ENCODE measurements at regions not wholly inside any gene's neighbourhood (a gene's known extent, or its start where the extent isn't known, plus 50 kb on each side); places are given as distances from the start of the nearest gene placed in this dataset.

DNA sequence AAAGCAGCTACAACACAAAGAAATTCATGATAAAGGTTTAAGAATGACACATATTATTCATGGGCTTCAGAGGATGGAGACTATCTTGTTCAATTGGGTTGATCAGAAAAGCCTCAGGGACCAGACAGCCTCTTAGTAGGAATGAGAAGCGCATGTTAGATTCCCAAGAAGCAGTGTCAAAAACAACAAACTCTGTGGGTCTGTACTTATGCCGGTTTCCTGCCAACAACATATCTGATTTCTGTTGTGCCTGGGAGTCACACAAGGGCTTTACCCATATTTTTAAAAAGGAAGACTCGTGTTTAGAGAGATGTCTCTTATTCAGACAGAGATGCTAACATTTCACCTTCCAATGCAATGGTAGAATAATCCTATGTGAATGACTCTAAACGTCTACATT lies 2180.6 kb upstream of the CELF4 start:
- DNase-seq (ENCODE audit: low read depth in 3 of 3, low spot score in 1 of 3) = no peak

DNA sequence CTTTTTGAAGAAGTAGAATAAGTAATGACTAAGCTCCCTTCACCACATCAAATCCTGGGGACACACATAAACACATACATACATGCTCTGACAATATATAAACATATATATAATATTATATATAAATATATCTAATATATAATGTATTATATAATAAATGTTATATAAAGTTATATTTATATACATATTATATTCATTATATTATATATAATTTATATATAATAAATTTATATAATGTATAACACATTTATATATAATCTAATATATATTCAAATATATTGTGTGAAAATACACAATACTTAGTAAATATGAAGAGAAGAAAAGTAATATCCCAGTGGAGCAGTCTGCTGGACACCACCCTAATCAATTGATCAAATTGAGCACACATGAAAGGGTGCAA lies 2177.9 kb upstream of the CELF4 start:
- no peak for DNase-seq (ENCODE audit: low read depth in 3 of 3, low spot score in 1 of 3)

DNA sequence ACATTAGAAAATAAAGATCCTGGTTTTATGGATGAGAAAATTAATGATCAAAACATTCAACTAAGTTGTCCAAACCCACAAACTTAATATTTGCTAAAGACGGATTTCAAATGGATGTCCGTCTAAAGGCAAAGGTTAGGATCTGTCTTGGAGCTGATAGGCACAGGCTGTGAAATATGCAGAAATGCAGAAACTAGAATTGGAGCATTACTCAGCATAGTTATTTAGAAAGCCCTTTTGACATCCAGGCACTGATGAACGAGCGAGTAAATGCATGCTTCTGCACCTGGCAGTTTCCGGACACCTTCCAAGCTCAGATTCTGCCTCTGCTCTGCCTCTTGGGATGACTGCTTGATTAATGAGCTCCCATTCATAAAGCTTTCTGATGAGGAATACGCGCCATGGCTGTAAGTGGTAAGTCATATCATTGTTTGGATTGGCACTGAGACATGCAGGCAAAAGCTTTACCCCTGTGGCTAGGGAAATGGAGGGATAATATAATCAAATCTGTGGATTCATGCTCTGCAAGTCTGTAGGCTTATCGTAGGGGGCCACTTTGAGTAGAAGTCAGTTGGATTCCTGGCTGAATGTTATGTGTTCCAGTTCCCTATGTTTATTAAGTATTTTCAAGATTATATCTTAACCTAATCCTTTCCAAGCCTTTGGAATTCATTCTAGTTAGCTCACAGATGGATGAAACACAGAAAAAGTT lies 2176.3 kb upstream of the CELF4 start:
- no peak for DNase-seq (ENCODE audit: low read depth in 3 of 3, low spot score in 1 of 3)

DNA sequence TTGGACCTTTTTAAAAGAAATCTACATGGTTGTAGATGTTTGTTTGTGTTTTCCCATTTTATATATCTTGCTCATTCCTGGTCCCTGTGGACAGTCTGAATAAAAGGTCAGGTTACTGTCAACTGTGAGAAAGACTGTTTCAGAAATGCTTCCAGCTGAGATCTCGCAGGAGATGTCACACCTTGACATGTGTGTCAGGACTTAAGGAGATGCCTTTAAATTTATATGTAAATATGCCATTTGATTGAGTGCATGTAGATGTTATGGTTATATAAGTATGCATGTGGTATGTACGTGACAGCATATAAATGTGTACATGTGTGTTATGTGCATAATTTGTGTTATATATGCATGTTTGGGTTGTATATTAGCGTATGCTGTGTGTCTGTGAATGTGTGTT lies 2172.3 kb upstream of the CELF4 start:
- no peak for DNase-seq (ENCODE audit: low read depth in 3 of 3, low spot score in 1 of 3)

DNA sequence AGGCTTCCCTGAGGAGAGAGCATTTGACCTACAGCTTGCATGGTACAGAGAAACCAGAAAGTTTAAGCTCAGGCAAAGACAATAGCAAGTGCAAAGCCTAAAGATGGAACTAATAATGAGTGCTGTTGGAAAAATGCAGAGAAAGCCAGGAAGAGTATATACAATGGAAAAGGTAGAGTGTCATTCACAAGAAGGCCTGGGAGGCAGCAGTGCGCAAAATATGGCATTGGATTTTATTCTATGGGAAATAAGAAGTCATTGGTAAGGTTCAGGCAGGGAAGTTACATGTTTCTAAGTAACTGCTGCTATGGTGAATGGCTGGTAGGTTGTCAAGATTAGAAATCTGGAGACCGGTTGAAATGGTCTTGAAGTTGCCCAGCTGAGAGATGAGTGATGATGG lies 2167.3 kb upstream of the CELF4 start:
- no peak for DNase-seq (ENCODE audit: low read depth in 3 of 3, low spot score in 1 of 3)

DNA sequence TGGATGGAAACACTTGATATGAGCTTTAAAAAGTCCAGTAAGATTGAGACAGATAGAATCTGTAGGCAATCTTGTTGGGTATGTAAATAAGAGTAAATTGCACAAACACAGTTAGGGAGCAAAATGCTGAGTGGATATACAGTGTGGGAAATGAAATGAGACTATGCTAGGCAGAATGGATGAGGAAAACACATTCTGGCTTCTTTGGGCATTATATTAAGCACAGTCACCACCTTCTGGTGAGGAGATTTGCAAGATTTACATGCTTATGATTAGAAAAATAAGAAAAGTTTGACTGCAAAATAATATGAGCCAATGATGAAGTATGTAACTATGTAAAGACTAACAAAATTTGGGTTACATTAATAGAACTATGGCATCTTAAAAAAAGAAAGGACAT lies 2165.0 kb upstream of the CELF4 start:
- no peak for DNase-seq (ENCODE audit: low read depth in 3 of 3, low spot score in 1 of 3)

DNA sequence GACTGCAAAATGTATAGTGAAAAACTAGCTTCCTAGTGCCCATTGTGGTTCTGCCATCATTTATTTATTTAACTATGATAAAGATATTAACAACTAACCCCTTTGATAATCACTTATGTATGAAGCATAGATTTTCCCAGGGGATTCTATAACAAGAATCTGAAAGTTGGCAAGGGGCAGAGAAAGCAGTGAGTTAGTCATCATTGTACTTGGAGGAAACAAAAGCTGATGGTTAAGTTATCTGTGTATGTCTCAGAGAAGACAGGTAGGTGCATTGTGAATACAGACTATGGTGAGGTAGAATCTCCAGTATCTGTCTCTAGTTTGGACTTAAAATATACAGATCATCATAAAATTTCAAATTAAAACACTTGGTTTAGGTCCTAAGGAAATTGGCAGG lies 2159.1 kb upstream of the CELF4 start:
- no peak for DNase-seq (ENCODE audit: low read depth in 3 of 3, low spot score in 1 of 3)

DNA sequence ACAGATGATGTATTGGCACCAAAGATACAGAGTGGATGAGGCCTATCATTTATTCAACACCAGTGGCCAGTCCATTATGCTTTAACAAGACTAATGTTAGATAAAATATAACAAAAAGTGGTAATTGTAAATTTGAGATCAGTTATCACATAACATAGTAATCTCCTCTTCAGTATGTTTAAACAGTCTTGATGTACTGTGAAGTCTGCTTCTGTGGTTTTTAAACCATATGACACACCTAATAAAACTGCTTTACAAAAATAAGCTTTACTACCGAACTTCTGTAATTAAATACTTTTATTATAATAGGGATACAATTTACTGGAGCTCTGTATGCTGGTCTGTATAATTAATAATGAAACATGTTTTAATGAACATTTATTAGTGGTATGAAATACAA lies 2156.1 kb upstream of the CELF4 start:
- no peak for DNase-seq (ENCODE audit: low read depth in 3 of 3, low spot score in 1 of 3)

DNA sequence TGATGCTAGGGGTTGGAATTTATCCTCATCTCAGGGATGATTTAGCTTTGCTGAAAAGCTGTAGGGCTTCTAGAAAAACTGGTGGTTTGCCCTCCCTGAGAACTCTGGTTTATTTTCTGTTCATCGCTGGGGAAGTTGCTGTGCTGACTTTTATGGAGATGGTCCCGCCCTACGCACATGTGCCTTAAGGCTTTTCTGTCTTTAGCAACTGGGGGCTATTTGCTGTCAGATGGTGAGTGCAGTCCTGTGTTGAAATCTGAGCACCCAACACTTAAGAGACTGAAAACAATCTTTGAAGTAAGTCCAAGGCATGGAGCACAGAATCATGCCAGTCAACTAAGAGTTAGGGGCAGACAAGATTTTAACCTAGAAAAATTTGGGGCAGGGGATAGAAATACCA lies 2148.4 kb upstream of the CELF4 start:
- DNase-seq (ENCODE audit: low read depth in 3 of 3, low spot score in 1 of 3) = no peak

DNA sequence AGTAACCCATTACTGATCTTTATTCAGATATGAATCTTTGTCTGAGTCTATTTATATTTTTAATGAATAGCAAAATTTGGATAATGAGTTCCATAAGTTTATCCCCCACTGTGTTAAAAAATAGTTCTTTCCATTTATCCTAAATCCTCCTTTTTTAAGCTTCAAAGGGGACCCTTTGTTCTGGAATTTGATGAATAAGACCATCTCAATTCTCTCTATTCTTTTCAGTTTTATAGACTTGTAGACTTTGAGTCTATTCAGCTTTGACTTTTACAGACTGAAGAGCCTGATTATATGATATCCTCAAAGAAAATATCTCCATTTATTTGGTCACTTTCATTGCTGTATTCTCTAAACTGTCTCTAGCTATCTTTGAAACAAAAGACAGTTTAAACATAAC lies 2146.1 kb upstream of the CELF4 start:
- no peak for DNase-seq (ENCODE audit: low read depth in 3 of 3, low spot score in 1 of 3)

DNA sequence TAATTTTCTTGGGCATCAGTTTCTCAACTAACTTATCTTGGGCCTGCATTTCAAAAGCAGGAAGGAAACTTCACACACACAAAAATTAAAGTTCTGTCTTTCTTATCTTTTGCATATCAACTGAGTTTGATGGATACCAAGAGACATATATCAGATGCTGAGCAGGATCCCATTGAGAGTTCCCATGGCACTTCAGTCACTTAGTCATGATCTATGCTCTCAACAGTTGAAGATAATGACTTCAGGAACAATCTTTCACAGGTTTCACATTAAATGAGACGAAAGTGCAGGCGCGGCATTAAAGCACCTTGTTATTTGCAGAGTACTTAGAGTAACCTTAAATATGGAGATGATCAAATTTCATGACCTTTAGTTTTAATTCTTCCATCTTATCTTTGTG lies 2139.8 kb upstream of the CELF4 start:
- DNase-seq (ENCODE audit: low read depth in 3 of 3, low spot score in 1 of 3) = no peak

DNA sequence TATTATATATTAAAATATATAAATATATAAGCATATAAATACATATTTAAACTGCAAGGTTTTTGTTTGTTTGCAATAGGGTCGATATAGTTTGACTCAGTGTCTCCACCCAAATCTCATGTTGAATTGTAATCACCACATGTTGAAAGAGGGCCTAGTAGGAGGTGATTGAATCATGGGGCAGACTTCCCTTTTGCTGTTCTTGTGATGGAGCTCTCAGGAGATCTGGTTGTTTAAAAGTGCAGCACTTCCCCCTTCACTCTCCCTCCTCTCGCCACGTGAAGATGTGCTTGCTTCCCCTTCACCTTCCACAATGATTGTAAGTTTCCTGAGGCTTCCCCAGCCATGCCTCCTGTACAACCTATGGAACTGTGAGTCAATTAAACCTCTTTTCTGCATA lies 2137.3 kb upstream of the CELF4 start:
- no peak for DNase-seq (ENCODE audit: low read depth in 3 of 3, low spot score in 1 of 3)

DNA sequence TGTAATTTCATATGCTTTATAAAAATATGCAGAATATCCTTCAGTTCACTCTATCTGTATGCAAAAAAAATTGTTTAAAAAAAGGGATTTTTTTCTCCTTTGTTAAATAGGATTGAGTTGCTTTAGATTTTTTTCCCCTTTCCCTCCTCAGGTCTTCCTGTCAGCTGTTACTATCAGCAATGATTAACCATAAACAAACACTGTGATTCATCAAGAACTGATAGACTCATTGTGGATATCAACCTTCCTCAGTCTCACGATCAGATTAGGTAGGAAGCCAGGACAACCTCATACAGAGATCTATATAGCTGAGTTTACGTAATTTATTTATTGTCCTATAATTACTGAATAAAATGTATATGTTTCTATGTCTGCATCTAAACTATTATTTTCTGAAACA lies 2136.2 kb upstream of the CELF4 start:
- DNase-seq (ENCODE audit: low read depth in 3 of 3, low spot score in 1 of 3) = no peak

DNA sequence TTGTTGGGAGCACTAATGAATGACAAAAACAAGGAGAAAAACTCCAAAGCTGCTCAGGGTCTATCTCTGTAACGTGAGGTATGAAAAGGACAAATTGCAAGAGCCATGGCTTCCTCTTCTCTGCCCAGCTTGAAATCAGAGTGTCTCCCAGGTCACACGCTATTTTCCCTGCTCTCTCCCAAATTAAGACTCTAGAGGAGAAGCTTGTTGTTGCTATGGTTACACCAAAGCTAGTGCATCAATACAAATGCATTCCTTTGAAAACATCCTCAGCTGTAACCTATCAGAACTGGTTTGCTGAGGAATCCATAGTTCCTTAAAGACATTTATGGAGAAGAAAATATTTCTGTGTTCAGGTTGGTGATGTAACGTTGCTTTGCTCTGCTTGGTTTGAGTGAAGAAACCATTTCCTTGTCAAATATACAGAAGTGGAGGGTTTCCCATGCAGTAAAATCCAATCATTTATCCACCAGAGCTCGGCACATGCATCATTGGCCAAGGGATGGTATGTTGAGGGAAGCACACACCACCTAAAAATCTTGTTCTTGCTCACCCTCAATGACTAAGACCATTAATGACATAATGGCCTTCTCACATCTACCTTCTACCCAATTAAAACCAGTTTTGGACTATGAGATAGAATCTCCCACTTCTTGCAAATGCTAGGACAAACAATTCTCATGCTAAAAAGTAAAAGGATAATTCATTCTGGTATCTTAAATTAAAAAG lies 2135.6 kb upstream of the CELF4 start:
- DNase-seq (ENCODE audit: low read depth in 3 of 3, low spot score in 1 of 3) = no peak

DNA sequence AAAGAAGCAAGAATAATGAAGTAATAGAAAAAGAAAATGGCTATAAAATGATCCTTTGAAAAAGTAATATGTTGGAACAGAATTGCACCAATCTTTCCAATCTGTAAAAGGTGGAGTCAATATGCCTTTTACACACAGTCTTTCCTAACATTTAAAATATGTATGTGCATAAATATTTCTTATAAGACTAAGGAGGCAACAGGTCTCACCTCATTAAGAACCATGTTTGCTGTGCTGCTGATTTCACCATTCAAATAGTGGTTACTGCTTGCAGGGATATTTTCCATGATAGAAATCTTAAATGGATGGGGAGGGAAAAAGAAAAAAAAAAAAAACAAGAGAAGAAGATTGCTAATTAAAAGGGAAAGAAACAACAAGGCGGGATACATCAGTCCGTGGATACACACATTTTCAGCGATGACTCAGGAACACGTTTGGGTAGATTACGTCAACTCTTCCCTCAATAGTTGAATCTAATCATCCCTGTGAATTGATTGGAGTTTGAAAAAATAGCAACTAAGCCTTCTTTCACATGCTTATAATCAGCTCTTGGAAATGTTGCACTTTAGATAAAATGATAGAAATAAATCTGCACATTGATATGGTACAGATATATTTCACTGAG lies 2133.9 kb upstream of the CELF4 start:
- DNase-seq (ENCODE audit: low read depth in 3 of 3, low spot score in 1 of 3) = no peak

DNA sequence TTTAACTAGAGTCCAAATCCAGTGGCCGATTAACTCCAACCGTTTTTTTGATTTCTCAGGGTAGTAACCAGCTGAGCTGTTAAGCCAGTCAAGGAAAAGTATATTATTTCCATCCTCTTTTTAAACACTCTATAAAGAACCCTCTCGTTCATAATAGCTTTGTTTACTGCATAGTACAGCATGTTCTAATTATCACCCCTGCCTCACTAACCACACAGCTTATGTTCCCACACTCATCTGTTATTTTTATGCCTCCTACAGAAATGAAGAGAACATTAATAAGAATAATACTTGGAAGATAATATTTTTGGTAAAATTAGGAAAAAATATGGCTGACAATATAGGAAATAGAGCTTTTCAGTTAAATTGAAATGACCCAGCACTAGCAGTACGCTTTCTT lies 2132.8 kb upstream of the CELF4 start:
- DNase-seq (ENCODE audit: low read depth in 3 of 3, low spot score in 1 of 3) = no peak

DNA sequence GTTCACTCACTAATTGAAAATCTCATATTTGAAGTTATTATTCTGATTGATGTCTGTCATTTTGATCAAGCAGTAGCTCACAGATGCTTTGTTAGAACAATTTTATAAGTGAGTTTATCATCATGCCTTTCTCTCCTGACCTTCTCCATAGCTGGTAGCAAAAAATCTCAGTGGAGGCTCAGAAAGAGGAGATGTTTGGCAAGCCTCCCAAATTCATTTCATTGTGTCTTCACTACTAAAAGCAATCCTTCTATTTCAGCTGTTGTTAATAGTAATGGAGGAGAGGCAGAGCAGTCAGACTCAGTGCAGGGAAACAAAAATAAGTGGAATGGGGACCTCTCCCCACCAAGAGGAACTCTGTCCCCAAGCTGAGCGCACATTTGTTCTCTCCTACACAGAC lies 2127.8 kb upstream of the CELF4 start:
- no peak for DNase-seq (ENCODE audit: low read depth in 3 of 3, low spot score in 1 of 3)

DNA sequence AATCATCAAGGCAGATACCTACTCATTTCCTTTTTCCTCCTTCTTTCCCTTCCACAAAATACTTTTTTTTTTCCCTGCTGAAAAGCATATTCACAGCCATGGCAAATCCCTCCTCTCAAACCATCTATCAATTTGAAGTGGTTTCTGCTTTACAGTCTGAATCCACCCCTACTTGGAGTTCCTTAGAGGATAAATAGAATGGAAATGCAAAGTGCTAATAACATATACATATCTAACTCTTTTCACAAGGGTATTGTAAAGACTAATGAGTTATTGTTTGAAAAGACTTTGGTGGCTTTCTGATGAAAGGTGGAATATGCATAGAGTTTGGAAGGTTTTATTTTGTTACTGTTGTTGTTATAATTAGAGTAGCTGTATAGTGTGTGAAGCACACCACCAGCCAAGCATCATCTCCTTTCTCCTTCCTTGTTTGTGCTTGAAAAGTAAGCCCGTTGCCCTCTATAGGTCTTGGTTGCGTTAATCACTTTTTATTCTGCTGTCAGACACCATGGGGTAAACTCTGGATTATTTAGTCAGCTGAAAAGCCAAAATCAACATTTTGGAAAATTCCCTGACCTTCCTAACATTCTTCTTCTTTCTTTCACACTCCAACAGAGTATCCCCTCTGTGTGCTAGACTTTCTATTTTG lies 2126.9 kb upstream of the CELF4 start:
- no peak for DNase-seq (ENCODE audit: low read depth in 3 of 3, low spot score in 1 of 3)

DNA sequence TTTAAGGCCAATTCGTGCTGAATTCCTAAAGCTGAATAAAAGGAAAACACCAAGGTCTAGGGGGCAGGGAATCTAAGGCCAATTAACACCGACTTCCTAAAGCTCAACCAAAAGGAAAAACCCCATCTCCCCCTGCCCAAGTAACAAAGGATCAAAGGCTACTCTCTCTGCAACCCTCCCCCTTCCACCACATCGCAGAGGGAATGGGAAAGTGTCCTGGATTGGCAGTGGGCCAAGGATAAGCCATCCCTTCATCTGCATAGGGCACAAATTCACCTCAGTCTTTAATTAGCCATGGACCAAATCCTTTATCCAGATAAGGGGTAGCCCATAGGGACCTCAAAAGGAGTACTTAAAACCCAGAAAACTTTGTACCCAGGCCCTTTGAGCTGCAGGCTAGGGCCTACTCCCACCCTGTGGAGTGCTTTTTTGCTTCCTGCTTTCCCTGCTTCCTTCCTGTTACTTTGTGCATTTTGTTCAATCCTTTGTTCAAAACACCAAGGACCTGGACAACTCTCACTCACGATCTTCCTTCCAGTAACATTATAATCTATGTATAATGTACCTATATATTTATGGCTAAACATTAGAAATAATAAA lies 2119.8 kb upstream of the CELF4 start:
- DNase-seq (ENCODE audit: low read depth in 3 of 3, low spot score in 1 of 3) = no peak

DNA sequence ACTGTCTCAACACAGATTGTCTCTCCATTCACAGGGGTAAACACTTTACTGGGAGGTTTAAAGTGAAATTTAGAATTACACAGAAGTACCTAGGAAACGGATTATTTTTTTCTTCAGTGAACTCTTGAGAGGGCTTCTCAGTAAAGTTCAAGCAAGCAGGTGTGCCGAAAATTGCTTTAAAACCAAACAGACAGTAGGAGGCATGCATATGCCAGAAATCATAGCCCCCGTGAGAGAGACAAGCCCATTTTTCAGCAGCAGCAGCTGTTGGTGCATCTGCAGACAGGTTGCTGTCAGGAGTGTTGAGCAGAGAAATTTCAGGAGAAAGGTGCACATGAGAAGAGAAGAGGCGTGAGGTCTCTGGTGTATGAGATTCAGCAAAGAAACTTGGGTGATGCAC lies 2115.5 kb upstream of the CELF4 start:
- DNase-seq (ENCODE audit: low read depth in 3 of 3, low spot score in 1 of 3) = no peak

DNA sequence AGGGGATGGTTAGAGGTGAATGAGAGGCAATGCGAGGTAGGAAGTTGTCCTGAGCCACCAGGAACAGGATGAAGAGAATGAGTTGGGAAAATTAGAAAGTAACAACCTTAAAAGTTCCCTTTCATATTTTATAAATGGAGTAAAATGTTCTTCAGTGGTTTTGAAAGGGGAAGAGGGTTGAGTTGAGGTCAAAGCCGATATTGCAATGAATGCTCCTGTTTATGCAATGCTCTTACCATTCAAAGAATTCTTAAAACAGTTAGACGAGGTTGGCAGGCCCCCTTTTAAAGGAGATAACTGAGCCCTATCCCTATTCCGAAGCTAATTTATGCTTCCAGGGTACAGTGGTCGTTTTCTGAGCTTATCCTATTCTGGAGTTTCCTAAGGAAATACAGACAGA lies 2110.3 kb upstream of the CELF4 start:
- DNase-seq (ENCODE audit: low read depth in 3 of 3, low spot score in 1 of 3) = no peak

DNA sequence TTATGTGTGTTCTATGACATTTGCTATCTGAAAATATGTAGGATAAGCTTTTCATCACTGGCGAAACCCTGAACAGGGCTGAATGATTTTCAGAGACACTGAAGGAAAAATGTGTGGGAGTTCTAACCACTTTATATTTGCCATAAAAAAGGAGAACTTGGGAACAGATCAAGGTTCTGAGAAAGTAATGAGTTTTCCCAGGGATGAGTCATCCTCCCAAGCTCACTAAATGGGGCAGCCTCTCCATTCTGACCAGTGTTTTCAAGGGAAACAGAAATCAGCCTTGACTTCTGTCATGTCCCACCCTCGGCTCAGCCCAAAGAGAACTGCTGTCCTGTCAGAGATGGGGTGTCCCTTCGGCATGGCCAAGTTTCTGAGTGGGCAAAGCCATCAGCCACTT lies 2109.8 kb upstream of the CELF4 start:
- no peak for DNase-seq (ENCODE audit: low read depth in 3 of 3, low spot score in 1 of 3)
